CD4-positive, alpha-beta T cell (primary cell): ENCODE measurements at regions not wholly inside any gene's neighbourhood (a gene's known extent, or its start where the extent isn't known, plus 50 kb on each side); places are given as distances from the start of the nearest gene placed in this dataset.

Experiments used
- ATAC-seq: fragments of 200-7000 bp; cut with Tn5 transposase; one replicate; pipeline ENCODE4 v1.10.0; 2022; ENCODE audit warnings: mild to moderate bottlenecking; ENCODE audit not compliant: poor library complexity
- CTCF ChIA-PET: fragments of 350-600 bp; sonication (Branson Sonifier 250); formaldehyde crosslinking; loops from one replicate; lab custom pipeline; 2021; ENCODE audit warnings: antibody characterized with exemption, inconsistent platforms; lab: Charles Lee
- POLR2A ChIA-PET: fragments of 350-600 bp; sonication (Branson Sonifier 250); formaldehyde crosslinking; loops from one replicate; lab custom pipeline; 2021; ENCODE audit warnings: antibody characterized with exemption, inconsistent platforms; lab: Charles Lee
- DNase-seq, 14 experiments: peaks; one replicate each; pipeline ENCODE4 v3.0.0-alpha.2; 2013 to 2020; ENCODE audit warnings: mixed read lengths in 2 of 14
- H3K27ac ChIP-seq, 2 donors: one replicate each; pipeline versions ENCODE4 v1.5.1 to v1.7.0; 2013; ENCODE audit warnings: low read length in 2 of 2, low read depth in 1 of 2, mild to moderate bottlenecking in 1 of 2
- H3K27me3 ChIP-seq, 2 experiments: 1 replicate in 1 of 2; 2 replicates in 1 of 2; pipeline versions ENCODE4 v1.6.1 to v1.7.0; 2013; ENCODE audit warnings: low read length in 2 of 2, control low read depth in 1 of 2, mild to moderate bottlenecking in 1 of 2, moderate library complexity in 1 of 2; ENCODE audit not compliant: insufficient read depth in 2 of 2, control insufficient read depth in 1 of 2
- H3K36me3 ChIP-seq: one replicate; pipeline ENCODE4 v1.6.1; 2013; ENCODE audit warnings: low read length, control low read depth; ENCODE audit not compliant: insufficient read depth
- H3K4me1 ChIP-seq: one replicate; pipeline ENCODE4 v1.6.1; 2013; ENCODE audit warnings: low read length, control low read depth; ENCODE audit not compliant: insufficient read depth
- H3K4me3 ChIP-seq: one replicate; pipeline ENCODE4 v1.5.1; 2013; ENCODE audit warnings: mild to moderate bottlenecking, low read length, moderate library complexity
- H3K9me3 ChIP-seq, 2 experiments: 1 replicate in 1 of 2; 2 replicates in 1 of 2; pipeline versions ENCODE4 v1.6.1 to v1.7.0; 2013; ENCODE audit warnings: low read length in 2 of 2, mild to moderate bottlenecking in 2 of 2, control low read depth in 1 of 2, moderate library complexity in 1 of 2; ENCODE audit not compliant: control insufficient read depth in 1 of 2, insufficient read depth in 1 of 2
- H3K27ac Mint-ChIP-seq: one replicate; pipeline ENCODE4 v1.8.0; 2020; ENCODE audit warnings: mixed read lengths
- H3K27me3 Mint-ChIP-seq: one replicate; pipeline ENCODE4 v1.8.0; 2021; ENCODE audit warnings: mixed read lengths
- H3K36me3 Mint-ChIP-seq: one replicate; pipeline ENCODE4 v1.8.0; 2021; ENCODE audit warnings: low read depth, mixed read lengths
- H3K4me1 Mint-ChIP-seq: one replicate; pipeline ENCODE4 v1.8.0; 2021; ENCODE audit warnings: low read depth, mixed read lengths
- H3K4me3 Mint-ChIP-seq: one replicate; pipeline ENCODE4 v1.8.0; 2020; ENCODE audit warnings: mild to moderate bottlenecking, mixed read lengths
- H3K9me3 Mint-ChIP-seq: one replicate; pipeline ENCODE4 v1.8.0; 2020; ENCODE audit warnings: mixed read lengths
- intact Hi-C, 2 experiments: fragments of 100-400 bp; cut with DNase I in 1 of 2; cut with micrococcal nuclease in 1 of 2; formaldehyde crosslinking; loops; one replicate each; pipeline versions ENCODE4 v1.15.1 to v1.9.0; 2023 to 2025; cut with DNase I, micrococcal nuclease
- TF ChIP-seq, protein P1 (sequence below): fragments of 200-600 bp; IDR thresholded peaks from one replicate; pipeline ENCODE4 v1.8.0; 2022; ENCODE audit warnings: antibody characterized with exemption, mild to moderate bottlenecking

DNA sequence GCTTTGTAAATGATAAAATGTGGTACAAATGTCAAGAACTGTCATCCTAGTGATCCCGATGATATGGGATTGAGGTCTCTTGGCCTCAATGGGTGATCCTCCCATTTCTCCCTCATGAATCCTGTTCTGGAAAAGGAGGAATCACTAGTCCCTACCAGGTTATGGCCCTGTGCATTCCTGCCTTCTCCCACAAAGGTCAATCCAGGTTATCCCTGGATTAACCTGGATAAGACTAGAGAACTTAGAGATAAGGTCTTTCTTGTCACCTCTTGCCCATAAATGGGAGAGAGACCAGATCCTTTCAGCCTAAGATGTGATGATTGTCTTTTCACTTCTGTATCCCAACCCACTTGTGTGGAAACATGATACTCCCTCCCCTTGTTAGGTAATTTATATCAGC lies 396.7 kb downstream of the BUD13 start:
- peaks cover 4% of the 10 kb centered on the region for H3K9me3 Mint-ChIP-seq
- Histone ChIP-seq H3K27ac (no peak overlapping the region), H3K36me3 (no peaks in the 10 kb centered on the region), H3K4me3 (no peak overlapping the region), H3K27me3 (no peaks in the 10 kb centered on the region), H3K9me3 (peaks cover 0 to 7% of the 10 kb centered on the region in 2 experiments), H3K4me1 (no peaks in the 10 kb centered on the region)
- DNase-seq (no peak), ATAC-seq (no peak)
- no peak overlapping the region for H3K4me3 Mint-ChIP-seq
- ChIA-PET CTCF (no interaction called here), POLR2A (no interaction called here)
- peaks cover 37% of the 10 kb centered on the region for H3K27me3 Mint-ChIP-seq
- intact Hi-C loops = no loop called here
- no peak overlapping the region for H3K27ac Mint-ChIP-seq
- H3K36me3 Mint-ChIP-seq = no peaks in the 10 kb centered on the region
- TF ChIP-seq, protein P1, sequence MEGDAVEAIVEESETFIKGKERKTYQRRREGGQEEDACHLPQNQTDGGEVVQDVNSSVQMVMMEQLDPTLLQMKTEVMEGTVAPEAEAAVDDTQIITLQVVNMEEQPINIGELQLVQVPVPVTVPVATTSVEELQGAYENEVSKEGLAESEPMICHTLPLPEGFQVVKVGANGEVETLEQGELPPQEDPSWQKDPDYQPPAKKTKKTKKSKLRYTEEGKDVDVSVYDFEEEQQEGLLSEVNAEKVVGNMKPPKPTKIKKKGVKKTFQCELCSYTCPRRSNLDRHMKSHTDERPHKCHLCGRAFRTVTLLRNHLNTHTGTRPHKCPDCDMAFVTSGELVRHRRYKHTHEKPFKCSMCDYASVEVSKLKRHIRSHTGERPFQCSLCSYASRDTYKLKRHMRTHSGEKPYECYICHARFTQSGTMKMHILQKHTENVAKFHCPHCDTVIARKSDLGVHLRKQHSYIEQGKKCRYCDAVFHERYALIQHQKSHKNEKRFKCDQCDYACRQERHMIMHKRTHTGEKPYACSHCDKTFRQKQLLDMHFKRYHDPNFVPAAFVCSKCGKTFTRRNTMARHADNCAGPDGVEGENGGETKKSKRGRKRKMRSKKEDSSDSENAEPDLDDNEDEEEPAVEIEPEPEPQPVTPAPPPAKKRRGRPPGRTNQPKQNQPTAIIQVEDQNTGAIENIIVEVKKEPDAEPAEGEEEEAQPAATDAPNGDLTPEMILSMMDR = no peak
- H3K4me1 Mint-ChIP-seq = no peaks in the 10 kb centered on the region

DNA sequence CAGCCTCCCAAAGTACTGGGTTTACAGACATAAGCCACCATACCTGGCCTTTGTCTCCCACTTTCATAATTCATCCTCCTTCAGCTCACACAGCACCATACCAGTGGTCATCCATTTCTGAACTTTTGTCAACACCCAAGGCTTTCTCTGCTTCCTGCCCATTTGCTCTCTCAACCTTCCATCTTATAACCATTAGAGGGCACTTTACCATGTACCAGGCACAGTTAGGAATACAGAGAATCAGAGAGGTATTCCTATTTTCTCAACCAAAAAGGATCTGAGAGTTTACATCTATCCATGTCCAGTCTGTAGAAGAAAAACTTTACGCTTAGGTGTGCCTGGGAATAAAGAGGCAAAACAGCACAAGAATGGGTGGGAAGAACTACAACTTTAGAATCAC lies 397.6 kb downstream of the BUD13 start:
- Histone ChIP-seq H3K4me1 (no peaks in the 10 kb centered on the region), H3K4me3 (no peak overlapping the region), H3K9me3 (peaks cover 0 to 9% of the 10 kb centered on the region in 2 experiments), H3K27ac (no peak overlapping the region), H3K27me3 (no peaks in the 10 kb centered on the region), H3K36me3 (no peaks in the 10 kb centered on the region)
- intact Hi-C loops = no loop called here
- no peak overlapping the region for H3K4me3 Mint-ChIP-seq
- TF ChIP-seq, protein P1 = no peak
- POLR2A ChIA-PET = no interaction called here
- CTCF ChIA-PET = no interaction called here
- H3K9me3 Mint-ChIP-seq = peaks cover 4% of the 10 kb centered on the region
- no peak overlapping the region for H3K27ac Mint-ChIP-seq
- peaks cover 37% of the 10 kb centered on the region for H3K27me3 Mint-ChIP-seq
- ATAC-seq = no peak
- no peaks in the 10 kb centered on the region for H3K36me3 Mint-ChIP-seq
- no peaks in the 10 kb centered on the region for H3K4me1 Mint-ChIP-seq
- no peak for DNase-seq

DNA sequence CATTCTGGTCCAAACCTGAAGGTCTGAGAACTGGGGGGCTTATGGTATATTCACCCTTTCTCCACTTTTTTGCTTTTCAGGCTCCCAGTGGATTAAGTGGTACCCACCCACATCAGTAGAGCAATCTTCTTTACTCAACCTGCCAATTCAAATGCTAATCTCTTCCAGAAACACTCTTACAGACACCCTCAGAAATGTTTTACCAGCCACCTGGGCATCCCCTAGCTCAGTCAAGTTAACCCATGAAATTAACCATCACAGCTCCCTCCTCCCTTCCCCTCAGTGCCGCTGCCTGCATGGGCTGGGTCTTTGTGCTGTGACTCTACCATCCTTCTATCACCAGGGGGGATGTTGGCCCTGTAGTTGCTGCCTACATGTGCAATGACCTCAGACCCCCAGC lies 398.7 kb downstream of the BUD13 start:
- H3K4me1 ChIP-seq = no peaks in the 10 kb centered on the region
- no peaks in the 10 kb centered on the region for H3K36me3 ChIP-seq
- Mint-ChIP-seq H3K27ac (no peak overlapping the region), H3K4me1 (no peaks in the 10 kb centered on the region), H3K9me3 (peaks cover 3% of the 10 kb centered on the region), H3K36me3 (no peaks in the 10 kb centered on the region), H3K27me3 (peaks cover 30% of the 10 kb centered on the region), H3K4me3 (no peak overlapping the region)
- TF ChIP-seq, protein P1 = no peak
- intact Hi-C loops = no loop called here
- H3K9me3 ChIP-seq = peaks cover 0 to 9% of the 10 kb centered on the region in 2 experiments
- ChIA-PET CTCF (no interaction called here), POLR2A (no interaction called here)
- DNase-seq = no peak
- H3K27me3 ChIP-seq = no peaks in the 10 kb centered on the region
- no peak for ATAC-seq
- H3K27ac ChIP-seq = no peak overlapping the region
- no peak overlapping the region for H3K4me3 ChIP-seq
